SK-MEL-5 (cell line): ENCODE measurements at regions not wholly inside any gene's neighbourhood (a gene's known extent, or its start where the extent isn't known, plus 50 kb on each side); places are given as distances from the start of the nearest gene placed in this dataset.

Experiments used
- DNase-seq: peaks from one replicate; pipeline ENCODE4 v3.0.0-alpha.2; 2016; ENCODE audit warnings: low read depth, low spot score
- in situ Hi-C: cut with HindIII; loops from 2 replicates; pipeline ENCODE4 v1.10.0; 2016; ENCODE audit warnings: low sequenced_read_pairs, high pct_unique_total_duplicates, low pct_unique_long_range_greater_than_20kb

GRCh38 chr18:37920865-37921264, 355.3 kb upstream of the CELF4 start:
- DNase-seq, result no peak
- in situ Hi-C loops, result no loop called here

GRCh38 chr18:37913051-37913450, 347.5 kb upstream of the CELF4 start:
- in situ Hi-C loops, result no loop called here
- no peak for DNase-seq

- in situ Hi-C loops, result no loop called here
- no peak for DNase-seq
Observed at GRCh38 chr18:37902344-37902743, 336.7 kb upstream of the CELF4 start.

- in situ Hi-C loops, result no loop called here
- no peak for DNase-seq
Observed at GRCh38 chr18:37900326-37900725, 334.7 kb upstream of the CELF4 start.

- in situ Hi-C loops, result no loop called here
- no peak for DNase-seq
Observed at GRCh38 chr18:37889963-37890362, 324.4 kb upstream of the CELF4 start.

- DNase-seq, result no peak
- in situ Hi-C loops, result no loop called here
Observed at GRCh38 chr18:37874721-37875120, 309.1 kb upstream of the CELF4 start.

- no peak for DNase-seq
- in situ Hi-C loops, result no loop called here
Observed at GRCh38 chr18:37873416-37873815, 307.8 kb upstream of the CELF4 start.

- in situ Hi-C loops, result no loop called here
Observed at GRCh38 chr18:37872562-37872961, 307.0 kb upstream of the CELF4 start.

GRCh38 chr18:37871561-37871960, 306.0 kb upstream of the CELF4 start:
- in situ Hi-C loops, result no loop called here
- DNase-seq, result no peak

More at GRCh38 chr18:37872562-37872961, 307.0 kb upstream of the CELF4 start:
- DNase-seq, result no peak

- in situ Hi-C loops, result no loop called here
- DNase-seq, result no peak
Observed at GRCh38 chr18:37869051-37869450, 303.5 kb upstream of the CELF4 start.

GRCh38 chr18:37864122-37864521, 298.5 kb upstream of the CELF4 start:
- in situ Hi-C loops, result no loop called here
- DNase-seq, result no peak

GRCh38 chr18:37861981-37862380, 296.4 kb upstream of the CELF4 start:
- no peak for DNase-seq
- in situ Hi-C loops, result no loop called here

- in situ Hi-C loops, result no loop called here
- no peak for DNase-seq
Observed at GRCh38 chr18:37854396-37854795, 288.8 kb upstream of the CELF4 start.

- in situ Hi-C loops, result no loop called here
Observed at GRCh38 chr18:37853706-37854105, 288.1 kb upstream of the CELF4 start.

GRCh38 chr18:37852464-37852863, 286.9 kb upstream of the CELF4 start:
- DNase-seq, result no peak
- in situ Hi-C loops, result no loop called here

More at GRCh38 chr18:37853706-37854105, 288.1 kb upstream of the CELF4 start:
- no peak for DNase-seq

GRCh38 chr18:37847544-37847943, 281.9 kb upstream of the CELF4 start:
- in situ Hi-C loops, result no loop called here
- DNase-seq, result no peak

GRCh38 chr18:37846996-37847395, 281.4 kb upstream of the CELF4 start:
- in situ Hi-C loops, result no loop called here
- no peak for DNase-seq

GRCh38 chr18:37845498-37845897, 279.9 kb upstream of the CELF4 start:
- DNase-seq, result no peak
- in situ Hi-C loops, result no loop called here

- in situ Hi-C loops, result no loop called here
- no peak for DNase-seq
Observed at GRCh38 chr18:37844209-37844970, 278.8 kb upstream of the CELF4 start.

GRCh38 chr18:37838083-37838482, 272.5 kb upstream of the CELF4 start:
- in situ Hi-C loops, result no loop called here

More at GRCh38 chr18:37838083-37838482, 272.5 kb upstream of the CELF4 start:
- no peak for DNase-seq
